ENCODE measurements at regions not wholly inside any gene's neighbourhood (a gene's known extent, or its start where the extent isn't known, plus 50 kb on each side); places are given as distances from the start of the nearest gene placed in this dataset.

DNA sequence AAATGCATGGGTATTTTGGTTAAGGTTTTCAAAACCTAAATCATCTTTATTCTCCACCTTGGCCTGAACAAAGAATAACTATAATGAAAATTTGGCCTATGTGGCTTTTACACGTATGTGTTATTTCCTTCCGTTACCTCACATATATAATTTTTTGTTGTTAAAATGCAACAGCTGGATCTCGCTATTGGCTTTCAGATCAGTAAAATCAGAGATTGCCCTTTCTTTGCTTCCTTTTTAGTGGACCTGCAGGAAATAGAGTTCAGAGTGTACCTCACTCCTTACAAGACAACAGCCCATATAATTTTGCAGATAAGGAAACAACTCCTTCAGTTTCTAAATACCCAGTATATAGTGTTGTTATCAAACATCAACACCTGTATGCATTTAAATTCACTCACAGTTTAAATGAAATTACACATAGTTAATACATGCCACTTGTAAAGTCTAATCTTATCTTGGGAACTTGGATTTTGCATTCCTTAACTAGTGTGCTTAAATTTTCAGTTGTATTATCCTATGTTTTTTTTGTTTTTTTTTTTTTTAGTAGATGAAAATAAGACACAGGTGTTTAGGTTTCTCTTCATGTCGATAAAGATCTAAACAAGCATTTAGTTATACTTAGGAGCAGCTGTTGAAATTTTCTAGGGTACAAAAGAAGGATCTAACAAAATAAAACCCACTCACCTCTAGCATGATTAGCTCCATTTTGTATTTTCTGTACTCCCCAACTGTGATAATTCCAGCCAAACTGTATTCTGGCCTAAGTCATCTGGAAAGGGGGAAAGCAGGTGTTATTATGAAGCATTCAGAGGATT, 96.2 kb upstream of the SPRY1 start:
- TF ChIP-seq, protein P1, sequence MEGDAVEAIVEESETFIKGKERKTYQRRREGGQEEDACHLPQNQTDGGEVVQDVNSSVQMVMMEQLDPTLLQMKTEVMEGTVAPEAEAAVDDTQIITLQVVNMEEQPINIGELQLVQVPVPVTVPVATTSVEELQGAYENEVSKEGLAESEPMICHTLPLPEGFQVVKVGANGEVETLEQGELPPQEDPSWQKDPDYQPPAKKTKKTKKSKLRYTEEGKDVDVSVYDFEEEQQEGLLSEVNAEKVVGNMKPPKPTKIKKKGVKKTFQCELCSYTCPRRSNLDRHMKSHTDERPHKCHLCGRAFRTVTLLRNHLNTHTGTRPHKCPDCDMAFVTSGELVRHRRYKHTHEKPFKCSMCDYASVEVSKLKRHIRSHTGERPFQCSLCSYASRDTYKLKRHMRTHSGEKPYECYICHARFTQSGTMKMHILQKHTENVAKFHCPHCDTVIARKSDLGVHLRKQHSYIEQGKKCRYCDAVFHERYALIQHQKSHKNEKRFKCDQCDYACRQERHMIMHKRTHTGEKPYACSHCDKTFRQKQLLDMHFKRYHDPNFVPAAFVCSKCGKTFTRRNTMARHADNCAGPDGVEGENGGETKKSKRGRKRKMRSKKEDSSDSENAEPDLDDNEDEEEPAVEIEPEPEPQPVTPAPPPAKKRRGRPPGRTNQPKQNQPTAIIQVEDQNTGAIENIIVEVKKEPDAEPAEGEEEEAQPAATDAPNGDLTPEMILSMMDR (conservative IDR thresholded peaks at IDR 0.05; ENCODE audit: low read depth, low read length), result no peak
- no peak for TF ChIP-seq EZH2 (IDR thresholded peaks at IDR 0.05; ENCODE audit: borderline replicate concordance, low read depth, low read length, poor library complexity, severe bottlenecking)

All from A673 (cell line).